Embryonic facial prominence (tissue), 1 donor: ENCODE measurements at regions not wholly inside any gene's neighbourhood (a gene's known extent, or its start where the extent isn't known, plus 50 kb on each side); places are given as distances from the start of the nearest gene placed in this dataset.
"Not testable (repeated sequence)": the region's sequence is repeated elsewhere in the genome, so short reads cannot be mapped to it uniquely, and the experiment has no call there.

ENCODE experiments used
- DNase-seq: peaks from one replicate; pipeline ENCODE4 v3.0.0-alpha.2; 2016; ENCODE audit errors: extremely low spot score

- DNase-seq: no peak
Observed at GRCh38 chr3:194884649-194885315, 199.1 kb downstream of the FAM43A start.

- no peak for DNase-seq
Observed at GRCh38 chr3:194885766-194886165, 200.1 kb downstream of the FAM43A start.

- no peak for DNase-seq
Observed at GRCh38 chr3:194886836-194887235, 201.2 kb downstream of the FAM43A start.

- DNase-seq: not testable (repeated sequence)
Observed at GRCh38 chr3:194888062-194888461, 202.4 kb downstream of the FAM43A start.

GRCh38 chr3:194888916-194889315 lies 203.2 kb downstream of the FAM43A start:
- DNase-seq: no peak

- no peak for DNase-seq
Observed at GRCh38 chr3:194890091-194890490, 204.4 kb downstream of the FAM43A start.

- DNase-seq: no peak
Observed at GRCh38 chr3:194893121-194893987, 207.7 kb downstream of the FAM43A start.

GRCh38 chr3:194894538-194894937 lies 208.9 kb downstream of the FAM43A start:
- no peak for DNase-seq

- no peak for DNase-seq
Observed at GRCh38 chr3:194900854-194901522, 215.3 kb downstream of the FAM43A start.

GRCh38 chr3:194903447-194903846 lies 217.8 kb downstream of the FAM43A start:
- DNase-seq: not testable (repeated sequence)

- DNase-seq: not testable (repeated sequence)
Observed at GRCh38 chr3:194904999-194905398, 219.3 kb downstream of the FAM43A start.

- no peak for DNase-seq
Observed at GRCh38 chr3:194905696-194906095, 220.0 kb downstream of the FAM43A start.

GRCh38 chr3:194906229-194906629 lies 220.5 kb downstream of the FAM43A start:
- no peak for DNase-seq

- DNase-seq: no peak
Observed at GRCh38 chr3:194906970-194907629, 221.4 kb downstream of the FAM43A start.

GRCh38 chr3:194907811-194908210 lies 222.1 kb downstream of the FAM43A start:
- DNase-seq: no peak

GRCh38 chr3:194908496-194908895 lies 222.8 kb downstream of the FAM43A start:
- DNase-seq: no peak

- DNase-seq: no peak
Observed at GRCh38 chr3:194908972-194909371, 223.3 kb downstream of the FAM43A start.

- DNase-seq: no peak
Observed at GRCh38 chr3:194910414-194910984, 224.8 kb downstream of the FAM43A start.

GRCh38 chr3:194913316-194913715 lies 227.6 kb downstream of the FAM43A start:
- no peak for DNase-seq

GRCh38 chr3:194924889-194925288 lies 239.2 kb downstream of the FAM43A start:
- DNase-seq: not testable (repeated sequence)

- DNase-seq: no peak
Observed at GRCh38 chr3:194925614-194926013, 239.9 kb downstream of the FAM43A start.

- DNase-seq: no peak
Observed at GRCh38 chr3:194928227-194928626, 242.5 kb downstream of the FAM43A start.
